ENCODE measurements at regions not wholly inside any gene's neighbourhood (a gene's known extent, or its start where the extent isn't known, plus 50 kb on each side); places are given as distances from the start of the nearest gene placed in this dataset.

- TF ChIP-seq POLR2A (IDR thresholded peaks at IDR 0.05) (no peak), CTCF (IDR thresholded peaks at IDR 0.05 in 8 of 11, conservative IDR thresholded peaks at IDR 0.05 in 3 of 11) (no peak)
Observed at GRCh38 chr21:35414507-35415139, 365.5 kb upstream of the RUNX1 start.

All from spleen (tissue), 7 donors.